ENCODE measurements at regions not wholly inside any gene's neighbourhood (a gene's known extent, or its start where the extent isn't known, plus 50 kb on each side); places are given as distances from the start of the nearest gene placed in this dataset.
"Not testable (repeated sequence)": the region's sequence is repeated elsewhere in the genome, so short reads cannot be mapped to it uniquely, and the experiment has no call there.

- peaks cover 27% of the 10 kb centered on the region for H3K9me3 Mint-ChIP-seq
- not testable (repeated sequence) for H3K27ac Mint-ChIP-seq, H3K36me3 Mint-ChIP-seq, H3K4me1 Mint-ChIP-seq, ATAC-seq, H3K4me3 Mint-ChIP-seq
- H3K27me3 Mint-ChIP-seq: peaks cover 27% of the 10 kb centered on the region
These were observed 60.2 kb upstream of the RPL38 start for GRCh38 chr17:74143318-74143717.

GRCh38 chr17:74145756-74146155 is 57.7 kb upstream of the RPL38 start:
- Mint-ChIP-seq H3K4me1 (no peaks in the 10 kb centered on the region), H3K4me3 (no peak overlapping the region), H3K27ac (no peak overlapping the region), H3K36me3 (no peaks in the 10 kb centered on the region), H3K9me3 (peaks cover 19% of the 10 kb centered on the region), H3K27me3 (peaks cover 49% of the 10 kb centered on the region)
- ATAC-seq: no peak

GRCh38 chr17:74146196-74146595 is 57.3 kb upstream of the RPL38 start:
- Mint-ChIP-seq H3K36me3 (no peaks in the 10 kb centered on the region), H3K4me3 (no peak overlapping the region), H3K4me1 (no peaks in the 10 kb centered on the region), H3K27me3 (peaks cover 54% of the 10 kb centered on the region), H3K9me3 (peaks cover 18% of the 10 kb centered on the region), H3K27ac (no peak overlapping the region)
- no peak for ATAC-seq

- H3K9me3 Mint-ChIP-seq: peaks cover 18% of the 10 kb centered on the region
- no peak overlapping the region for H3K4me3 Mint-ChIP-seq
- peaks cover 61% of the 10 kb centered on the region for H3K27me3 Mint-ChIP-seq
- no peak overlapping the region for H3K27ac Mint-ChIP-seq
- no peak for ATAC-seq
- H3K4me1 Mint-ChIP-seq: no peaks in the 10 kb centered on the region
- H3K36me3 Mint-ChIP-seq: no peaks in the 10 kb centered on the region
These were observed 56.2 kb upstream of the RPL38 start for GRCh38 chr17:74147056-74147835.

- H3K27ac Mint-ChIP-seq: no peak overlapping the region
- no peak overlapping the region for H3K4me3 Mint-ChIP-seq
- no peak for ATAC-seq
- H3K4me1 Mint-ChIP-seq: no peaks in the 10 kb centered on the region
- no peaks in the 10 kb centered on the region for H3K36me3 Mint-ChIP-seq
- H3K9me3 Mint-ChIP-seq: peaks cover 15% of the 10 kb centered on the region
- H3K27me3 Mint-ChIP-seq: peaks cover 61% of the 10 kb centered on the region
These were observed 55.5 kb upstream of the RPL38 start for GRCh38 chr17:74147966-74148365.

GRCh38 chr17:74148446-74148845 is 55.0 kb upstream of the RPL38 start:
- Mint-ChIP-seq H3K9me3 (peaks cover 13% of the 10 kb centered on the region), H3K4me3 (no peak overlapping the region), H3K27ac (no peak overlapping the region), H3K27me3 (peaks cover 61% of the 10 kb centered on the region), H3K36me3 (no peaks in the 10 kb centered on the region), H3K4me1 (no peaks in the 10 kb centered on the region)
- ATAC-seq: no peak

- H3K4me1 Mint-ChIP-seq: no peaks in the 10 kb centered on the region
- ATAC-seq: no peak
- H3K27me3 Mint-ChIP-seq: peaks cover 61% of the 10 kb centered on the region
- H3K36me3 Mint-ChIP-seq: no peaks in the 10 kb centered on the region
- no peak overlapping the region for H3K4me3 Mint-ChIP-seq
- no peak overlapping the region for H3K27ac Mint-ChIP-seq
- peaks cover 8% of the 10 kb centered on the region for H3K9me3 Mint-ChIP-seq
These were observed 54.4 kb upstream of the RPL38 start for GRCh38 chr17:74148901-74149596.

- no peak overlapping the region for H3K27ac Mint-ChIP-seq
- H3K36me3 Mint-ChIP-seq: no peaks in the 10 kb centered on the region
- no peaks in the 10 kb centered on the region for H3K4me1 Mint-ChIP-seq
- H3K4me3 Mint-ChIP-seq: no peak overlapping the region
- ATAC-seq: no peak
- peaks cover 69% of the 10 kb centered on the region for H3K27me3 Mint-ChIP-seq
- H3K9me3 Mint-ChIP-seq: peaks cover 3% of the 10 kb centered on the region
These were observed 53.7 kb upstream of the RPL38 start for GRCh38 chr17:74149597-74150427.

- H3K27me3 Mint-ChIP-seq: peaks cover 74% of the 10 kb centered on the region
- H3K9me3 Mint-ChIP-seq: peaks cover 3% of the 10 kb centered on the region
- H3K27ac Mint-ChIP-seq: no peak overlapping the region
- no peak for ATAC-seq
- no peaks in the 10 kb centered on the region for H3K4me1 Mint-ChIP-seq
- no peak overlapping the region for H3K4me3 Mint-ChIP-seq
- H3K36me3 Mint-ChIP-seq: no peaks in the 10 kb centered on the region
These were observed 53.0 kb upstream of the RPL38 start for GRCh38 chr17:74150428-74151025.

- Mint-ChIP-seq H3K9me3 (peaks cover under 1% of the 10 kb centered on the region), H3K27ac (no peak overlapping the region), H3K27me3 (peaks cover 67% of the 10 kb centered on the region), H3K4me1 (no peaks in the 10 kb centered on the region), H3K36me3 (no peaks in the 10 kb centered on the region), H3K4me3 (no peak overlapping the region)
- no peak for ATAC-seq
These were observed 51.7 kb upstream of the RPL38 start for GRCh38 chr17:74151551-74152315.

- Mint-ChIP-seq H3K27ac (no peak overlapping the region), H3K9me3 (peaks cover 2% of the 10 kb centered on the region), H3K4me3 (no peak overlapping the region), H3K36me3 (no peaks in the 10 kb centered on the region), H3K27me3 (peaks cover 56% of the 10 kb centered on the region), H3K4me1 (no peaks in the 10 kb centered on the region)
- ATAC-seq: peak; percentile 4
These were observed 50.7 kb upstream of the RPL38 start for GRCh38 chr17:74152591-74153455.

GRCh38 chr17:74153456-74153810 is 50.0 kb upstream of the RPL38 start:
- no peak overlapping the region for H3K27ac Mint-ChIP-seq
- H3K36me3 Mint-ChIP-seq: no peaks in the 10 kb centered on the region
- H3K4me3 Mint-ChIP-seq: no peak overlapping the region
- peaks cover 53% of the 10 kb centered on the region for H3K27me3 Mint-ChIP-seq
- ATAC-seq: no peak
- no peaks in the 10 kb centered on the region for H3K4me1 Mint-ChIP-seq
- peaks cover 2% of the 10 kb centered on the region for H3K9me3 Mint-ChIP-seq
